ENCODE measurements at regions not wholly inside any gene's neighbourhood (a gene's known extent, or its start where the extent isn't known, plus 50 kb on each side); places are given as distances from the start of the nearest gene placed in this dataset.
A peak's percentile ranks its signal among the peaks of the same experiment; 100 is the strongest.

- no peak for DNase-seq (ENCODE audit: low read depth, low spot score)
- peak overlapping the region; percentile 13 for H3K27ac ChIP-seq
These were observed 79.0 kb upstream of the SHISAL1 start for GRCh38 chr22:44391481-44392445.

DNA sequence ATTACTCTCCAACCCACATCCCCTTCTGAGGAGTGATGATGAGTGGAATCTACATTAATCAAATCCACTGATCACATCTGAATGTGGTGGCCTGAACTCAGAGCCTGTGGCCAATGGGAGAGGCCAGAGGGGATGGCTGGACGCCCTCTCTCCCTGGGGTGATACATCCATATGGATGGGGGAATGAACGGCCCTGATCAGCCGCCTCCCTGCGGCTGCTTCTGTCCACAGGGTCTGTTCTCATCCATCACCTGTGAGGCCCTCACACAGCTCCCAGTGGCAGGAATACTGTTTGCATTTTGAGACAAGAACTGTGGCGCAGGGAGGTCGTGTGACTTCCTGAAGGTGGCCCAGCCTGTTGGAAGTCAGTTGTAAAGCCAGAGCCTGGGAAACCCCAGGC, 78.3 kb upstream of the SHISAL1 start:
- no peak for DNase-seq (ENCODE audit: low read depth, low spot score)
- no peak overlapping the region for H3K27ac ChIP-seq

DNA sequence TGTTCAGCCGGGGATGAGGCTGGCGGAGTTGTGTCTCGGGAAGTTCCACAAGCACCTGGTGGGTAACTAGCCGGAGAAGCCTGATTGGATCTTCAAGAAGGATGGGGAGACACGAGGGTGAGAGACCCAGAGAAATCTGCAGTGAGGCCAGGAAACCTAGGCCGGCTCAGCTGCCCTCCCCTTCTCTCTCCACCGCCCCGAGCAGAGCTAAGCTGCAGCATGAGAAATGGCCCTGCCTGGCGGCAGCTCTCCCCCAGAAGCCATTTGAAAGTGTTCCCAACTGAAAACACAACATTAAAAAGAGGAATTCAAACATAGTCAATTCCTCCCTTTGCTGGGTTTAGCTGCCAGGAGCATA, 77.8 kb upstream of the SHISAL1 start:
- no peak overlapping the region for H3K27ac ChIP-seq
- DNase-seq (ENCODE audit: low read depth, low spot score) = no peak

- no peak for DNase-seq (ENCODE audit: low read depth, low spot score)
- no peak overlapping the region for H3K27ac ChIP-seq
These were observed 77.3 kb upstream of the SHISAL1 start for GRCh38 chr22:44389926-44390612.

GRCh38 chr22:44389181-44389580, 76.4 kb upstream of the SHISAL1 start:
- no peak for DNase-seq (ENCODE audit: low read depth, low spot score)
- H3K27ac ChIP-seq = no peak overlapping the region

- DNase-seq (ENCODE audit: low read depth, low spot score) = no peak
- H3K27ac ChIP-seq = no peak overlapping the region
These were observed 74.7 kb upstream of the SHISAL1 start for GRCh38 chr22:44387486-44387885.

GRCh38 chr22:44386386-44387035, 73.8 kb upstream of the SHISAL1 start:
- no peak overlapping the region for H3K27ac ChIP-seq
- DNase-seq (ENCODE audit: low read depth, low spot score) = no peak

DNA sequence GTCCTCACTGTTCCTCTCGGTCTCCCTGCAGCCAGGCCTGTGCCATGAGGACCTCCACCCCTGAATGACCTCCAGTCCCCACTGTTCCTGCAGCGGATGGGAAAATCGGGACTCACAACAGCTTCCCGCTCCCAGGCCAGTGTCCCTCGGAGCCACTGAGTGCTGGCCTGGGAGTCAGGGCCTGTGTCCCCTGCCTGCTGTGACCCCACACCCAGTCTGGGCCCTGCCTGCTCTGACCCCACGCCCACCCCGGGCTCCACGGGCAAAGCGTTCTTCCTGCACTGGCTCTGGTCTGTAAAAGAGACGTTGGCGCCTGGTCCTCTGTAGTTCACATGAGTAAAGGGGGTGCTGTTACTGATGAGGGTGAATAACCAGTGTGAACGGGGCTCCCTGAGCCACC, 73.0 kb upstream of the SHISAL1 start:
- no peak for DNase-seq (ENCODE audit: low read depth, low spot score)

GRCh38 chr22:44385296-44385610, 72.5 kb upstream of the SHISAL1 start:
- no peak for DNase-seq (ENCODE audit: low read depth, low spot score)
- no peak overlapping the region for H3K27ac ChIP-seq

More for the DNA sequence above, 73.0 kb upstream of the SHISAL1 start:
- H3K27ac ChIP-seq = no peak overlapping the region

GRCh38 chr22:44384563-44385295, 72.0 kb upstream of the SHISAL1 start:
- DNase-seq (ENCODE audit: low read depth, low spot score) = no peak
- no peak overlapping the region for H3K27ac ChIP-seq

DNA sequence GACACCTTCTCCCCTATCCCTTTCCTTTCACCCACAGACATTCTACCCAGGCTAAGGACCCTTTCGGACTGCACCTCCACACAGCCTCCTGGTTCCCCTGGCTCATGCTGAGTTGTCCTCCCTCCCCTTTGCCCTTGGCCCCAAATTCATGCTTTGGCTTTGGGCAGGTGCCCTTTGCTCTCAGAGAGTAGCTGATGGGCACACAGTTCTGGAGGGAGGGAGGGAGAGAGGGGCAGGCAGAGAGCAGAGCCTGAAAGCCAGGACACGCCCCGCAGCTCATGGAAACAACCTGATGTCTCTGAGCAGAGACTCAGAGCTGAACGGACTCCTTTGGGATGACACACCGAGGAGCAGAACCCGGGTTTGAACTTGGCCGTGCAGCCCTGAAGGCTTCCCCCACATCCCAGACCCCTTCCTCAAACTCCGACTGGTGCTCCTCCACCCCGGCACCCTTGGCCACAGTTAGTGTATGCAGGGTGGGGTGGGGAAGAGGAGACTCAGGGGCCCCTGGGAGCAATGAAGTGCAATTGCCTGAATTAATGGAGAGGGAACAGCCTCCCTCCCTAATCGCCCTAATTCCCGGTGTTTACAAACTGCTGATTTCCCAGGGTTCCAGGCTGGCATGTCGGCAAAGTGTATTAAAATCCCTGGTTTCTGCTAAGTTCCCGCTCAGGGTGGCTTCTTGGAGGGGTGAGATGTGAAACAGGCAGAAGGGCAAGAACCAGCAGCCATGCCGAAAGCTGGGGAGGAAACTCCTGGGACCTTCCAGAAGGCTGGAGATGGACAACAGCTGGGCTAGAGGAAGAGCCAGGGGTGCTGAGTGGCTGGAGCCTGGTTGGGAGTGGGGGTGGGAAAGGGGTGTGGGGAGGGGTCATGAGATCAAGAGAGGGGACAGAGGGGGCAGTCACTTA, 71.2 kb upstream of the SHISAL1 start:
- no peak for DNase-seq (ENCODE audit: low read depth, low spot score)
- H3K27ac ChIP-seq = no peak overlapping the region

GRCh38 chr22:44383064-44383575, 70.4 kb upstream of the SHISAL1 start:
- no peak for DNase-seq (ENCODE audit: low read depth, low spot score)
- no peak overlapping the region for H3K27ac ChIP-seq

- DNase-seq (ENCODE audit: low read depth, low spot score) = no peak
- H3K27ac ChIP-seq = no peak overlapping the region
These were observed 69.6 kb upstream of the SHISAL1 start for GRCh38 chr22:44382116-44383038.

GRCh38 chr22:44381761-44382115, 69.0 kb upstream of the SHISAL1 start:
- DNase-seq (ENCODE audit: low read depth, low spot score) = no peak
- no peak overlapping the region for H3K27ac ChIP-seq

DNA sequence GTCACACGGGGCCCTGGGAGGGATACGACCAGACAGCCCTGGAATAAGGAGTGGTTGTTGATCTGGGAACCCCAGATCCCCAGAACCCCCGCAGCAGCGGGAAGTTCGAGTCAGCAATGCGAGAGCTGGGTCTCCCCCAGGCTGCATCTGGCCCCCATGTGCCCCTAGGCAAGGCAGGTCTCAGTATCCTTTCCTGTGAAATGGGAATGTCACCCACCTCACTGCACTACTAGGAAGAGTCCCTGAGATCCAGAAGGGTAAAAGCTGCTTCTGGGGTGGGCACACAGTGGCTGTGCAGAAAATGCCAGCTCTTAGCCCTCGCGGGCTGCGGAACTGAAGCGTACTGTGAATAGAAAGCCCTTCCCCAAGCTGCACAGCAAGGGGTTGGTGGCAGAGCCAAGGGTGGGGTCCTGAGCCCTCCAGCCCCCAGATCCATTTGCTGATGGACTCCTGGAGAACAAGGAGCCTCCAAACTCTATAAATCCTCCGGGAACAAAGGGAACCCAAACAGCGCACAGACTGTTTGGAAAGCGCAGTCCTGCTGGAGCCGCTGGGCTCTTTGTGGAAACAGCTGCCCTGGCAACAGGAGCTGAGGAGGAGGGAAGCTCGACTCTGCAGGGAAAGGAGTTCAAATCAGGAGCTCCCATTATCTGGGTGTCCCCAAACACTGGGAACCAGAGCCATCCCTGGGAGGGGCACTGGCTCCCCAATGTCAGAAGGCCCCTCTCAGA, 68.2 kb upstream of the SHISAL1 start:
- no peak for DNase-seq (ENCODE audit: low read depth, low spot score)
- no peak overlapping the region for H3K27ac ChIP-seq

DNA sequence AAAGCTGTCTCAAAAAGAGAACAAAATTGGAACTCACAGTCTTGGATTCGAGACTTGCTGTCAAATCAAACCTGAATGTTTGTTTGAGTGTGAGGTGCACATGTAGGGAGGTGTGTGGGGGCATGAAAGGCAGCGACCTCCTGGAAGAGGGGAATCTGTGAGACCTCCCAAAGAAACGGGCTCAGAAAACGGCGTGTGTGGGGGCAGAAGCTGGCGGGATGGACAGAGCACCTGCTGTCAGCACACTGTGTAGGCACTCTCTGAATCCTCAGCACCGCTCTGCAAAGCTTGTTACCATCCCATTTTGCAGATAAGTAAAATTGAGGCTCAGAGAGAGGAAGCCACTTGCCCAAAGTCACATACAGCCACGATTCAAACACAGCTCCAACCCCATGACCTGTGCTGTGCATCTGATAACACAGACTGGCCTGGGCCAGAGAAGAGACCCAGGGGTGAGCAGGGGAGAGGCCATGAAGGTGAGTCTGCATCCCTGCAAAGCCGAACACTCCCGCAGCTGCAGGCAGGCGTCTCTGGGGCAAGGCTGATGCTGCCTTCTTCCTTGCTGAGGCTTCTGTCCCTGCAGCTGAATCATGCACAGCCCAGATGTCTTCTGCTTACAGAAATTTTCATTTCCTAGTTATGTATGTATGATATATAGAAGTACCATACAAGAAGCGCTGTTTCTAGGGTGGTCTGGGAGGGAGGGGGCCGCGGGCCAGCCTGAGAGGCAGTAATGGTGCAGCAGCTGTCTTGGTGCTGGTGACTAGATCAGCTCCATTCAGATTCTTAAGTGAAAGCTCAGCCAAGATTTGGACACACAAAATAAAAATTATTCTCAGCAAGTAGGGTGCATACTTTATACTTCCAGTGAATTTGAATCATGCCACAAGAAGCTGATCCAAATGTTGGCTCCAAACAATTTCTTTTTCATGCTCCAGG, 67.3 kb upstream of the SHISAL1 start:
- no peak for DNase-seq (ENCODE audit: low read depth, low spot score)
- H3K27ac ChIP-seq = no peak overlapping the region

- H3K27ac ChIP-seq = no peak overlapping the region
- no peak for DNase-seq (ENCODE audit: low read depth, low spot score)
These were observed 65.6 kb upstream of the SHISAL1 start for GRCh38 chr22:44378380-44378779.

Measured in epithelial cell of prostate (primary cell).